Stimulated activated naive CD8-positive, alpha-beta T cell treated with anti-CD3 and anti-CD28 coated beads, Interleukin-15, amount 100 ng/mL, for 72 hours (primary cell): ENCODE measurements at regions not wholly inside any gene's neighbourhood (a gene's known extent, or its start where the extent isn't known, plus 50 kb on each side); places are given as distances from the start of the nearest gene placed in this dataset.

Source experiments
- ATAC-seq: fragments of 150-1000 bp; cut with Tn5 transposase; 2 replicates; pipeline ENCODE4 v1.10.0; 2021; ENCODE audit warnings: mild to moderate bottlenecking, moderate library complexity
- DNase-seq, 2 donors: peaks; one replicate each; pipeline ENCODE4 v3.0.0; 2021 to 2022
- H3K27ac Mint-ChIP-seq, 2 donors: one replicate each; pipeline ENCODE4 v1.8.0; 2022; ENCODE audit warnings: mild to moderate bottlenecking in 2 of 2, mixed read lengths in 2 of 2, moderate library complexity in 2 of 2
- H3K27me3 Mint-ChIP-seq: one replicate; pipeline ENCODE4 v1.8.0; 2022; ENCODE audit warnings: mixed read lengths
- H3K4me1 Mint-ChIP-seq: one replicate; pipeline ENCODE4 v1.8.0; 2022; ENCODE audit warnings: mild to moderate bottlenecking, mixed read lengths
- H3K4me3 Mint-ChIP-seq, 2 donors: one replicate each; pipeline ENCODE4 v1.8.0; 2022; ENCODE audit warnings: mild to moderate bottlenecking in 2 of 2, mixed read lengths in 2 of 2, moderate library complexity in 1 of 2
- H3K9me3 Mint-ChIP-seq, 2 donors: one replicate each; pipeline ENCODE4 v1.8.0; 2022; ENCODE audit warnings: mixed read lengths in 2 of 2

- Mint-ChIP-seq H3K27me3 (no peaks in the 10 kb centered on the region), H3K4me1 (no peaks in the 10 kb centered on the region), H3K27ac (no peak overlapping the region), H3K9me3 (peaks cover 6 to 25% of the 10 kb centered on the region in 2 donors), H3K4me3 (no peak overlapping the region)
- ATAC-seq (no peak), DNase-seq (no peak)
Measured at GRCh38 chr4:186940476-186940875, 216.8 kb upstream of the FAT1 start.

GRCh38 chr4:186942758-186943377, 219.2 kb upstream of the FAT1 start:
- Mint-ChIP-seq H3K4me3 (no peak overlapping the region), H3K4me1 (no peaks in the 10 kb centered on the region), H3K9me3 (peaks cover 4 to 29% of the 10 kb centered on the region in 2 donors), H3K27ac (no peak overlapping the region), H3K27me3 (no peaks in the 10 kb centered on the region)
- ATAC-seq, result no peak
- no peak for DNase-seq

- H3K4me1 Mint-ChIP-seq, result no peaks in the 10 kb centered on the region
- ATAC-seq (no peak), DNase-seq (no peak)
- no peaks in the 10 kb centered on the region for H3K27me3 Mint-ChIP-seq
- H3K4me3 Mint-ChIP-seq, result no peak overlapping the region
- H3K9me3 Mint-ChIP-seq, result peaks cover 0 to 23% of the 10 kb centered on the region in 2 donors
- H3K27ac Mint-ChIP-seq, result no peak overlapping the region
Measured at GRCh38 chr4:186943411-186943810, 219.8 kb upstream of the FAT1 start.

- Mint-ChIP-seq H3K27ac (no peak overlapping the region), H3K4me3 (no peak overlapping the region), H3K4me1 (no peaks in the 10 kb centered on the region), H3K9me3 (peaks cover 0 to 19% of the 10 kb centered on the region in 2 donors), H3K27me3 (no peaks in the 10 kb centered on the region)
- no peak for DNase-seq
- ATAC-seq, result no peak
Measured at GRCh38 chr4:186946136-186946535, 222.5 kb upstream of the FAT1 start.

GRCh38 chr4:186946682-186947294, 223.1 kb upstream of the FAT1 start:
- DNase-seq (no peak), ATAC-seq (no peak)
- Mint-ChIP-seq H3K27me3 (no peaks in the 10 kb centered on the region), H3K4me1 (no peaks in the 10 kb centered on the region), H3K9me3 (peaks cover 0 to 19% of the 10 kb centered on the region in 2 donors), H3K27ac (no peak overlapping the region), H3K4me3 (no peak overlapping the region)

GRCh38 chr4:186948361-186949242, 224.9 kb upstream of the FAT1 start:
- ATAC-seq, result no peak
- no peaks in the 10 kb centered on the region for H3K4me1 Mint-ChIP-seq
- DNase-seq, result no peak
- no peak overlapping the region for H3K4me3 Mint-ChIP-seq
- H3K27ac Mint-ChIP-seq, result no peak overlapping the region
- H3K27me3 Mint-ChIP-seq, result no peaks in the 10 kb centered on the region
- H3K9me3 Mint-ChIP-seq, result peaks cover 0 to 19% of the 10 kb centered on the region in 2 donors

GRCh38 chr4:186949847-186950246, 226.2 kb upstream of the FAT1 start:
- Mint-ChIP-seq H3K4me3 (no peak overlapping the region), H3K9me3 (peaks cover 0 to 20% of the 10 kb centered on the region in 2 donors), H3K27ac (no peak overlapping the region), H3K27me3 (no peaks in the 10 kb centered on the region), H3K4me1 (no peaks in the 10 kb centered on the region)
- DNase-seq, result no peak
- no peak for ATAC-seq

- peaks cover 0 to 13% of the 10 kb centered on the region in 2 donors for H3K9me3 Mint-ChIP-seq
- H3K4me3 Mint-ChIP-seq, result no peak overlapping the region
- no peaks in the 10 kb centered on the region for H3K27me3 Mint-ChIP-seq
- DNase-seq (no peak), ATAC-seq (no peak)
- H3K27ac Mint-ChIP-seq, result no peak overlapping the region
- H3K4me1 Mint-ChIP-seq, result no peaks in the 10 kb centered on the region
Measured at GRCh38 chr4:186952709-186953108, 229.1 kb upstream of the FAT1 start.

GRCh38 chr4:186953599-186954260, 230.1 kb upstream of the FAT1 start:
- DNase-seq (no peak), ATAC-seq (no peak)
- Mint-ChIP-seq H3K27me3 (no peaks in the 10 kb centered on the region), H3K4me3 (no peak overlapping the region), H3K4me1 (no peaks in the 10 kb centered on the region), H3K27ac (no peak overlapping the region), H3K9me3 (peaks cover 0 to 13% of the 10 kb centered on the region in 2 donors)

- Mint-ChIP-seq H3K4me1 (no peaks in the 10 kb centered on the region), H3K4me3 (no peak overlapping the region)
- ATAC-seq, result no peak
Measured at GRCh38 chr4:186954509-186954908, 230.9 kb upstream of the FAT1 start.

GRCh38 chr4:186954956-186955355, 231.3 kb upstream of the FAT1 start:
- H3K4me3 Mint-ChIP-seq, result no peak overlapping the region
- H3K27me3 Mint-ChIP-seq, result no peaks in the 10 kb centered on the region
- DNase-seq (no peak), ATAC-seq (no peak)
- no peak overlapping the region for H3K27ac Mint-ChIP-seq
- no peaks in the 10 kb centered on the region for H3K4me1 Mint-ChIP-seq
- H3K9me3 Mint-ChIP-seq, result peaks cover 0 to 13% of the 10 kb centered on the region in 2 donors

More at GRCh38 chr4:186954509-186954908, 230.9 kb upstream of the FAT1 start:
- Mint-ChIP-seq H3K9me3 (peaks cover 0 to 13% of the 10 kb centered on the region in 2 donors), H3K27ac (no peak overlapping the region), H3K27me3 (no peaks in the 10 kb centered on the region)
- no peak for DNase-seq

- no peaks in the 10 kb centered on the region for H3K4me1 Mint-ChIP-seq
- ATAC-seq (no peak), DNase-seq (no peak)
- H3K9me3 Mint-ChIP-seq, result peaks cover 0 to 12% of the 10 kb centered on the region in 2 donors
- H3K27me3 Mint-ChIP-seq, result no peaks in the 10 kb centered on the region
- H3K27ac Mint-ChIP-seq, result no peak overlapping the region
- H3K4me3 Mint-ChIP-seq, result no peak overlapping the region
Measured at GRCh38 chr4:186957952-186958555, 234.4 kb upstream of the FAT1 start.

GRCh38 chr4:186958726-186959350, 235.2 kb upstream of the FAT1 start:
- Mint-ChIP-seq H3K4me1 (no peaks in the 10 kb centered on the region), H3K27me3 (no peaks in the 10 kb centered on the region), H3K4me3 (no peak overlapping the region), H3K9me3 (peaks cover 0 to 4% of the 10 kb centered on the region in 2 donors), H3K27ac (peak overlapping the region in 1 of 2 donors; percentile 54)
- DNase-seq (no peak), ATAC-seq (no peak)

GRCh38 chr4:186979961-186980745, 256.5 kb upstream of the FAT1 start:
- H3K9me3 Mint-ChIP-seq, result peaks cover 11 to 12% of the 10 kb centered on the region in 2 donors
- DNase-seq, result no peak

More at GRCh38 chr4:186979961-186980745, 256.5 kb upstream of the FAT1 start:
- H3K4me3 Mint-ChIP-seq, result no peak overlapping the region
- H3K27ac Mint-ChIP-seq, result no peak overlapping the region
- no peaks in the 10 kb centered on the region for H3K4me1 Mint-ChIP-seq
- ATAC-seq, result no peak
- no peaks in the 10 kb centered on the region for H3K27me3 Mint-ChIP-seq
